ENCODE measurements at regions not wholly inside any gene's neighbourhood (a gene's known extent, or its start where the extent isn't known, plus 50 kb on each side); places are given as distances from the start of the nearest gene placed in this dataset.

DNA sequence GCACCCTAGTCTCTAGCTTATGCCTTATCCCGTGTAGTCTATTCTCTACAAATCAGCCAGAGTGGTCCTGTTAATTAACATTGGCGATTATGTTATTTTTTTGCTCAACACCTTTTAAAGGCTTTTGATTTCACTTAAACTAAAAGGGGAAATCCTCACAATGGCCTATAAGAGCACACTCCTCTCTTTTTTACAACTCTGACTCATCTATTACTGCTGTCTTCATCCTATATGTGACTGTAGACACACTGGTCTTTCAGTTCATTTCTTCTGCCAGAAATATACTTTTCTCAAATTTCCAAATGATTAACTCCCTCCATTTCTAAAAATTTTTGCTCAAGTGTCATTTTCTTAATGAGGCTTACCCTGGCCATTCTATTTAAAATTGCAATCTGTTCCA is 143.4 kb downstream of the NSUN3 start:
- Histone ChIP-seq H3K9me3 (no peaks in the 10 kb centered on the region), H3K36me3 (no peaks in the 10 kb centered on the region), H3K4me1 (no peaks in the 10 kb centered on the region), H3K27ac (no peak overlapping the region), H3K27me3 (no peaks in the 10 kb centered on the region), H3K4me3 (no peak overlapping the region)
- DNase-seq, result no peak
- TF ChIP-seq, protein P1, sequence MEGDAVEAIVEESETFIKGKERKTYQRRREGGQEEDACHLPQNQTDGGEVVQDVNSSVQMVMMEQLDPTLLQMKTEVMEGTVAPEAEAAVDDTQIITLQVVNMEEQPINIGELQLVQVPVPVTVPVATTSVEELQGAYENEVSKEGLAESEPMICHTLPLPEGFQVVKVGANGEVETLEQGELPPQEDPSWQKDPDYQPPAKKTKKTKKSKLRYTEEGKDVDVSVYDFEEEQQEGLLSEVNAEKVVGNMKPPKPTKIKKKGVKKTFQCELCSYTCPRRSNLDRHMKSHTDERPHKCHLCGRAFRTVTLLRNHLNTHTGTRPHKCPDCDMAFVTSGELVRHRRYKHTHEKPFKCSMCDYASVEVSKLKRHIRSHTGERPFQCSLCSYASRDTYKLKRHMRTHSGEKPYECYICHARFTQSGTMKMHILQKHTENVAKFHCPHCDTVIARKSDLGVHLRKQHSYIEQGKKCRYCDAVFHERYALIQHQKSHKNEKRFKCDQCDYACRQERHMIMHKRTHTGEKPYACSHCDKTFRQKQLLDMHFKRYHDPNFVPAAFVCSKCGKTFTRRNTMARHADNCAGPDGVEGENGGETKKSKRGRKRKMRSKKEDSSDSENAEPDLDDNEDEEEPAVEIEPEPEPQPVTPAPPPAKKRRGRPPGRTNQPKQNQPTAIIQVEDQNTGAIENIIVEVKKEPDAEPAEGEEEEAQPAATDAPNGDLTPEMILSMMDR (IDR thresholded peaks at IDR 0.05), result no peak
- TF ChIP-seq POLR2A (IDR thresholded peaks at IDR 0.05), result no peak

DNA sequence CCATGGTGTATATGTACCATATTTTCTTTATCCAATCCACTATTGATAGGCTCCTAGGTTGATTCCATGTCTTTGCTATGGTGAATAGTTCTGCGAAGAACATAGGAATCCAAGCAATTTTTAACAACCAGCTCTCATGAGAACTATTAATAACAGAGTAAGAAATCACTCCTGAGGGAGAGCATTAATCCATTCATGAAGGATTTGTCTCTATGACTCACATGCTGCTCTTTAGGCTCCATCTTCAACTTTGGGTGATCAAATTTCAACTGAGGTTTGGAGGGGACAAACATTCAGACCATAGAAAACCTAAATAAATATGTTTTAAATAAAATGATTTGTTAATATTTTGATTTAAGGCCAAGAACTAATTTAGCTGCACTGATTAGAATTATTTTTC is 147.4 kb downstream of the NSUN3 start:
- Histone ChIP-seq H3K4me1 (no peaks in the 10 kb centered on the region), H3K4me3 (no peak overlapping the region), H3K27ac (no peak overlapping the region), H3K36me3 (no peaks in the 10 kb centered on the region), H3K9me3 (no peaks in the 10 kb centered on the region), H3K27me3 (no peaks in the 10 kb centered on the region)
- DNase-seq, result no peak
- TF ChIP-seq, protein P1 (IDR thresholded peaks at IDR 0.05), result no peak
- TF ChIP-seq POLR2A (IDR thresholded peaks at IDR 0.05), result no peak

DNA sequence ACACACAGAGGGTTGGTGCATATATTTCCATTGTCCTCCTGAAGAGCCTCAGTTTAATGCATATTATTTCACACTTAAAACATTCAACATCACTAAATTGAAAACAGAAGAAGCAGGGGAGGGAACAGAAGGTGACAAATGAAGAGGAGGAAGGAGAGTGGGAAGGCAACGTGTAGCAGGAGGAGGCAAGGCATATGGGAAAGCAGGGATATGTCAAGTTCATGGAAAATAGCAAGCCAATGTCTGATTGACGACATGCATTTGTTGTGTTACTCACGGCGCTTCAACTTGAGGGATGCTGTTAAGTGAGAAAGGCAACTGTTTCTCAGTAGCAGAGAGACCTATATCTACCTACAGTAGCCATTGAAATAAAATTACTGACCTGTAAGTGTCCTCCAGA is 154.5 kb downstream of the NSUN3 start:
- Histone ChIP-seq H3K9me3 (no peaks in the 10 kb centered on the region), H3K27me3 (no peaks in the 10 kb centered on the region), H3K4me1 (no peaks in the 10 kb centered on the region), H3K27ac (no peak overlapping the region), H3K36me3 (no peaks in the 10 kb centered on the region), H3K4me3 (no peak overlapping the region)
- no peak for DNase-seq
- TF ChIP-seq POLR2A (IDR thresholded peaks at IDR 0.05), result no peak
- TF ChIP-seq, protein P1 (IDR thresholded peaks at IDR 0.05), result no peak

DNA sequence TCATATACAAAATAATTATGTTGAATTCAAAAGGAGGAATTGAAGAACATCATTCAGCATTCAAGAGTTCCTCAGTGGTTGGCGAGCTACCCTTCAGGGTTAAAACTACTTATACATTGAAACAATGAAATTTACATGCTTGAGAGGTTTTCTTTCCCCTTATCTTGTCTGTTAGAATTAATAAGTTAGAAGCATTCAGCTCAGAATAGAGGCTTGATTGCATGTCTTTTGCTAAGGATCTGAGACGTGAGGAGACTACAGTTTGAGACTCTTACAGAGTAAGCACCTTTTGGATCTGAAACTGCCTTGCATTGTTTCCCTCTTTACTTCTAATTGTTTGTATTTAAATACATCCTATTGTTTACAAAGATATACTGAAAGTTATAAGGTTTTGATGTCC is 157.6 kb downstream of the NSUN3 start:
- no peak overlapping the region for H3K27ac ChIP-seq
- no peaks in the 10 kb centered on the region for H3K36me3 ChIP-seq
- no peak for DNase-seq
- no peaks in the 10 kb centered on the region for H3K9me3 ChIP-seq
- H3K4me1 ChIP-seq, result no peaks in the 10 kb centered on the region
- no peak overlapping the region for H3K4me3 ChIP-seq
- no peaks in the 10 kb centered on the region for H3K27me3 ChIP-seq
- TF ChIP-seq, protein P1 (IDR thresholded peaks at IDR 0.05), result no peak
- TF ChIP-seq POLR2A (IDR thresholded peaks at IDR 0.05), result no peak

DNA sequence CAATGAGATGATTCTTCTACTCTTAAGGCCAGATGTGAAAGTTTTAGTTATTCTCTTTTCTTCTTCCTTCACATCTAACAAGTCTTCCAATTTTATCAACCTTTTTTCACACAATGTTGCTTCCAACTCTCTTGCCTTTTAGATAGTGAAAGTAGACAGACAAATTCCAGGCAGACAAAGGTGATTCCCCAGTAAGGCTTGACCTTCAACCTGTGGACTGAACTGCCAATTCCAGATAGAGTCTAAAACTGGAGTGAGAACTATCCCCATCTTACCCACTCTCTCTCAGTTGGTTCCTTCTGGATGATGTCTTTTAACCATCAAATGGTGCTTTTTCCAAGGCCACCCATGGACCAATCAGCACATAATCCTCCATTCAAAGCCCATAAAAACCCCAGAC is 159.0 kb downstream of the NSUN3 start:
- DNase-seq, result no peak
- H3K4me3 ChIP-seq, result no peak overlapping the region
- no peaks in the 10 kb centered on the region for H3K4me1 ChIP-seq
- no peaks in the 10 kb centered on the region for H3K9me3 ChIP-seq
- TF ChIP-seq, protein P1 (IDR thresholded peaks at IDR 0.05), result no peak
- TF ChIP-seq POLR2A (IDR thresholded peaks at IDR 0.05), result no peak
- no peaks in the 10 kb centered on the region for H3K27me3 ChIP-seq
- no peaks in the 10 kb centered on the region for H3K36me3 ChIP-seq
- no peak overlapping the region for H3K27ac ChIP-seq

DNA sequence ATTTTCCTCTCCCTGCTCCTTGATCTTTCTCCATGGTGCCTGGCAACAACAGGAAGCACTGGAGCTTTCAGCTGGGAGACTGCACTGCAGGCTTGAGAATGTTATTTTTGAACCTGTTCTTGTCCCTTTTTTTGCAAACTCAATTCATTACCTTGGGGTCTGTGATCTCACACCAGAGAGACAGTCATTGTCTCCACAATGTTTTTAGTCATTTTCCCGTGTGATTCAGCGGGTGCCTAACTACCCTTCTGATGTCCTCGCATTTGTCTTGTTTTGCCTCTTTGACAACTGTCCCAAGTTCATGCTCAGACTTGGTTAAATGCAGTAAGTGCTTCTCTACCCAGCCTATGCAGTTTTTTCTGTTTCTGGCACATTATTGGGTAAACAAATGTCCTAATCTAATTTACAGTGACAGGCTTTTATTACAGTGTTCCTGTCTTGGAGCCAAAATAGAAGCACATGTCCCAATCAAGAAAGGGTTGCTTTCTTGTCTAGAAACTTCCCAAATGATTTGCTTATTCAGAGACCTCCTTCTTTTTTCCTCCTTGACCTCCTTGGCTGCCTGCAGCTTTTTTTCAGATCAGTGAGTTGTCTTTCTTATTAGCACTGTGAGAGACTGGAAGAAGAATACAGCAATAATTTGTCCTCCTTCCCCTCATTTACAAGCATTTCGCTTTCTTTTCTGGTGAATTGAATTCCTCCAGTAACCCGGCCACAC is 162.4 kb downstream of the NSUN3 start:
- no peaks in the 10 kb centered on the region for H3K4me1 ChIP-seq

More for the DNA sequence above, 162.4 kb downstream of the NSUN3 start:
- DNase-seq, result no peak
- no peaks in the 10 kb centered on the region for H3K27me3 ChIP-seq
- H3K4me3 ChIP-seq, result no peak overlapping the region
- no peak overlapping the region for H3K27ac ChIP-seq
- no peak for TF ChIP-seq POLR2A (IDR thresholded peaks at IDR 0.05)
- TF ChIP-seq, protein P1 (IDR thresholded peaks at IDR 0.05), result no peak
- no peaks in the 10 kb centered on the region for H3K36me3 ChIP-seq
- no peaks in the 10 kb centered on the region for H3K9me3 ChIP-seq
